Forelimb muscle (tissue), 1 donor: ENCODE measurements at regions not wholly inside any gene's neighbourhood (a gene's known extent, or its start where the extent isn't known, plus 50 kb on each side); places are given as distances from the start of the nearest gene placed in this dataset.
A peak's percentile ranks its signal among the peaks of the same experiment; 100 is the strongest.

Experiments used
- DNase-seq: peaks from one replicate; pipeline ENCODE4 v3.0.0-alpha.2; 2013; ENCODE audit warnings: low read depth

DNA sequence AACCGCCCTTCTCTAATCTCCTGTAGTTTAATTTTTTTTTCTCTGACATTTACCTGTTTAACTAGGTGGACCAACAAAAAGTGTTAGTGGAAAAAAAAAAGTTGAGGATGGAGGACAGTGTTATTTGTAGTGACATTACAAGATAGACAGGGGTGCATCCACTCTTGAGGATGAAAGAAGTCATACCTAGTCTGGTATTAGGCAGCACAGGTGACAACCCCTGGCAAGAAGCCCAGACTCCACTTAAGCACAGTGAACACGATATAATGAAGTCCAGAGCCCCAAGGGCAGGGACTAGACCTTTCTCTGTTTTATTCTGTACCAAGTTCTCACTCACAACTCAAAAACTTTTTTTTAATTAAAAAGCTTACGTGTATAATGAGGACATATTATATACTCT is 268.4 kb downstream of the GPR37 start:
- no peak for DNase-seq

DNA sequence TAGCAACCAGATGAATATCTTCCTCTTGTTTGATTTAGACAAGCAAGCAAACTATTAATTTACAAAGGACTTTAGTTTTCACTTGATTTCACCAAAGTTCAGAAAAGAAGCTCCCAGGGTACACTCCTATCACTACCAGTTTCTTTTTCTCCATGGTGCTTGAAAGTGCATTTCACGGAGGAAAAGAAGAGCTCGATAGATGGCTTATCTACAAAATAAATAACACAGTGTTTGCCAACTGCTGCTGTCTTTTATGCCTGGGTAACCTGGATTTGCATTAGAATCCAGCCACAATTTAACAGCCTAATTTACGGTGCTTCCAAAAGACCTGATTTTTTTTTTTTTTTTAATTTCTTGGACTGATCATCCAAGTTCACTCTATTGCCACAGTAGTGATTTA is 275.7 kb downstream of the GPR37 start:
- DNase-seq, result no peak

DNA sequence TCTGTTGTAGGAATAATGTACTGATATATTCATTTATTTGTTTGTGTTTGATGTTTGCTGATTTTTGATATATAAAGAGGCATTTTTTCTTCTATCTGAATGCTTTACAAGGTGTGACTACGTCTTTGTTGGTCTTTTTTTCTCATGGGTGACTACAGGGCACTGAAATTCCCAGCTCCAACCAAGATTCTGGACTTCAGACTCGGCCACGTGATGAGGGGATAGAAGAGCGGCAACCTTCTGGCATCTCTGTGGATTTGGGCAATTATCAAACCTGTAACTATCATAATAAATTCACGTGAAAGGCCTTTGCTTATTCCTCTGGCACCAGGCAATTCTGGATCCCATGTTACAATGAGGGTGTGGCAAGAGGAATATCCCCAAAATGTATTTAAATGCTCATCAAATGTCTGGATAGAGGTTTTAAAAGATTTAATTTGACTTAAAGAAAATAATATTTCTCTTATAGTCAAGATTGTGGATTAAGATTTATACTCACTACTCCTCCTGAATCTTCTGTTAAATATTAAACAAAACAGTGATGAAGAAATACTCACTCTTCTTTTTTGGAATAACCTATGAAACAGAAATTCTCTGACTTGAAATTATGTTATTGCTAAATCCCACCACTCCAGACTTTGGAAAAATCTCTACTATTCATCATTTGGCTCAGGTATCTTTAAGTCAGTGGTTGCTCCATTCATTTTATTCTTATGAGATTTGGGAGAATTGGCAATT is 276.3 kb downstream of the GPR37 start:
- no peak for DNase-seq

DNA sequence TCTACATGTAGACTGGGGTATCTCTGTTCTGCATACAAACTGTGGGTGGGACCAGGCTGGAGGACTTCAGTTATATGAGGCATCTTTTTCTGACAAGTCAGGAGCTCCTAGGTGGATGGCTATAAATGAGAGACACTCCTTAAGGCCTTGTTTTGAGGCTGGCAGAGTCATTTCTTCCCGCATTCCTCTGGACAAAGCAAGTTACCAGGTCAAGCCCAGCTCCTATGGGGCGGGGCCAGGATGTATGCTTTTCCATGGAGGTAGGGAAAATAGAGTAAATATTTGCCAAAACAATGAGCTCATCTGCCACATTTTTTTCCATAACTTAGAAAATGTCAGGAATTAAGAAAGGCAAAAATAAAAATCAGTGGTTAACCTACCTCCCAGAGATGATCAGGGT is 283.4 kb downstream of the GPR37 start:
- DNase-seq, result no peak

DNA sequence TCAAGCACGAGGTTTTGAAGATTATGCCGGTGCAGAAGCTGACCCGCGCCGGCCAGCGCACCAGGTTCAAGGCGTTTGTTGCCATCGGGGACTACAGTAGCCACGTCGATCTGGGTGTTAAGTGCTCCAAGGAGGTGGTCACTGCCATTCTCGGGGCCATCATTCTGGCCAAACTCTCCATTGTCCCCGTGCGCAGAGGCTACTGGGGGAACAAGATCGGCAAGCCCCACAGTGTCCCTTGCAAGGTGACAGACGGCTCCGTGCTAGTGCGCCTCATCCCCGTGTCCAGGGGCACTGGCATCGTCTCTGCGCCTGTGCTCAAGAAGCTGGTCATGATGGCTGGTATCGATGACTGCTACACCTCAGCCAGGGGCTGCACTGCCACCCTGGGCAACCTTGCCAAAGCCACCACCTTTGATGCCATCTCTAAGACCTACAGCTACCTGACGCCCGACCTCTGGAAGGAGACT is 284.7 kb downstream of the GPR37 start:
- DNase-seq, result no peak

- DNase-seq, result no peak
Observed at GRCh38 chr7:124480036-124480820, 285.4 kb downstream of the GPR37 start.

- DNase-seq, result no peak
Observed at GRCh38 chr7:124462249-124462648, 303.3 kb downstream of the GPR37 start.

DNA sequence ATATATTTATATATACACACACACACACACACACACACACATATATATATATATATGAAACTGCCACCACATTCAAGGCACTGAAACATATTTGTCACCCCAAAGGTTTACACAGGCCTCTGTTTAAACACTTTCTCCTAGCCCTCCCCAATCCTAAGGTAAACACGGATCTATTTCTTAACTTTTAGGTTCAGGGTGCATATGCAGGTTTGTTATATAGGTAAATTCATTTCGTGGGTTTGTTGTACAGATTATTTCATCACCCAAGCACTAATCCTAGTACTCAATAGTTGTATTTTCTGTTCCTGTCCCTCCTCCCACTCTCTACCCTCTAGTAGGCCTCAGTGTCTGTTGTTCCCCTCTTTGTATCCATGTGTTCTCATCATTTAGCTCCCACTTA is 305.0 kb downstream of the GPR37 start:
- DNase-seq, result no peak

GRCh38 chr7:124460056-124460450 is 305.5 kb downstream of the GPR37 start:
- DNase-seq, result no peak

- peak; percentile 1 for DNase-seq
Observed at GRCh38 chr7:124459101-124460055, 306.2 kb downstream of the GPR37 start.

- DNase-seq, result no peak
Observed at GRCh38 chr7:124457841-124458240, 307.8 kb downstream of the GPR37 start.

- DNase-seq, result no peak
Observed at GRCh38 chr7:124456286-124456685, 309.3 kb downstream of the GPR37 start.

DNA sequence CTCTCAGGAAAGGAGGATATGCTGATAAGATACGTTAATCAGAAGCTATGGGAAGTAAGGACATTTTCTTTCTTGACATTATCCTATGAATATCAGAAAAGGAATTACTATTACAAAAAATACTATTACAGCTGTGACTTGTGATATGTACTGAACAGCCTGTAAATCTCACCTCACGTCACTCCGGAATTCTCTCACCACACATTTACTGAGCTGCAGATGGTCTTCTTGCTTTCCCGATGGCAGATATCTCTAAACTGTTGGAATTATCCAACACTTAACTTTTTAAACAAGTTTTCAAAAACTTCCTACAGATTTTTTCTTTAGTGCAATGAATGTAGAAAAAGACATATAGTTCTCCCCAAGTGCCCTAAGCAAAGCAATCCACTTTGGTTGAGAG is 313.4 kb downstream of the GPR37 start:
- DNase-seq, result no peak

- DNase-seq, result no peak
Observed at GRCh38 chr7:124449896-124450295, 315.7 kb downstream of the GPR37 start.

DNA sequence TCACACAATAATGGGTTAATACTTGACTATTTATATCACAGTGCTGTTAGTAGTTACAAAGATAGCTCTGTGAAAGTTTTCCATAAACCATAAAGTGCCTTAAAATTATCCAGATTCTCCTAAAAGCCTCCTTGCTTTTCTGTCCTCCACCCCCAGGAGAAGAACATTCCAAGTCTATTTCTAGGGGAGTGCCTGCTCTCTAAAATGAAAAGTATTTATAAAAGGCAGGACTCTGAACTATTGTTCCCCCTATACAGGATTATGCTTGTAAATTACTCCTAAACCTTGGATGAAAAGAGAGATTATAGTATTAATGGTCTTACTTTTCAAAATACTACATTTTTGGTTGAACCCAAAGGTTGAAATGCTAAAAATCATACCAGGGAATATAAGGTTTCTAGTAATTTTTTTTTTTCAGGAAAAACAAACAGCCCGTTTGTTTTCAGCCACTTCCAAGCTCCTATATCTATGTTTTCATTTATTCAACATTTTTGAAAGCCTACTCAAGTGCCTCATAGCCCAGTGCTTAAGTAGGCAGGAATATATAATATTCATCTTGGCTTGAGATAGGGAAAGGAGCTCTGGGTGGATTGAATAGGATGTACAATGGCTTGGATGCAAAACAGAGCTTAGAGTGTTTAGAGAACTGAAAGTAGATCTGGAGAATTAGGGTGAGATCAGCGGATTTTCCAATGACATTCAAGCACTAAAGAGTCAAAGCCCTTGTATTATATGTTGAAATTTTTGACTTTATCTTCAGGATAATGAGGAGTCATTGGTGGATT is 320.7 kb downstream of the GPR37 start:
- no peak for DNase-seq

DNA sequence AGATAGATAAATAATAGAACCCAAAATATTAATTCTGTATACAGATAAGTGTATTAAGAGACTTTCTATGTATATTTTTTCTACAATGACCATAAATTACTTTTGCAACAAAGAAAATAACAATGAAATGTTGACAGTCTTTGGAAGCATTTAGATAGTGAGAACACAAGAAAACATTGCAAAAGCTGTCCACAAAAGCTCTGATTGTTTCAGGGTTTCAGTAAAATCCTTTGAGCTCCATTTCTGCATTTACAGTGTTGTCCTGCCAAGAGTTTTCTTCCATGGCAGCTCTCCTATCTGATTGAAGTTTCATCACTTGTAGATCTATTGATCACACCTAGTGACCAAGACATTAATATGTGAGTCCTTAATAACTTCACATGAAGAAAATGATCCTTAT is 321.8 kb downstream of the GPR37 start:
- no peak for DNase-seq

DNA sequence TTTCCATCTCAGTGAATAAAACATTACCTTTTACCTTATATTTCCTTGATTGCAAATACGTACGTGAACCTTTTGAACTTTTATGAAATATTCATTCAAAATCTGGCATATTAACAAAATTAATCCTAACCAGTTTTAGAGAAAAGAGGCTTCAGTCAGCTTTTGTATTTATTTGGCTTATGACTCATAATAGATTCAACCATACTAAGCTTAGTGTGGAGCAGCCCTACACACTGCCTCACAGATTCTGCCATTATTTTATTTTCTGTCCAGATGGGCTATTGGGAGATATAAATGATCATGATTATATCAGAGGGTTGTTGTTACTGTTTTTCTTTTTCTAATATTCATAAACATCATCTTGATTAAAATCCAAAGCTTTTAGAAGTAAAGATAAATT is 325.5 kb downstream of the GPR37 start:
- no peak for DNase-seq

- DNase-seq, result no peak
Observed at GRCh38 chr7:124432009-124432578, 333.5 kb downstream of the GPR37 start.

- no peak for DNase-seq
Observed at GRCh38 chr7:124429923-124430322, 335.7 kb downstream of the GPR37 start.

- no peak for DNase-seq
Observed at GRCh38 chr7:124428781-124429180, 336.8 kb downstream of the GPR37 start.

GRCh38 chr7:124426621-124427020 is 339.0 kb downstream of the GPR37 start:
- DNase-seq, result no peak
